NB4 (cell line): ENCODE measurements at regions not wholly inside any gene's neighbourhood (a gene's known extent, or its start where the extent isn't known, plus 50 kb on each side); places are given as distances from the start of the nearest gene placed in this dataset.

ENCODE experiments used
- DNase-seq: peaks from one replicate; pipeline ENCODE4 v3.0.0; 2010; ENCODE audit warnings: low read depth
- H3K4me3 ChIP-seq: one replicate; pipeline ENCODE4 v1.5.1; 2011; ENCODE audit warnings: mild to moderate bottlenecking, low read depth, low read length, moderate library complexity
- MAX ChIP-seq: IDR thresholded peaks from 2 replicates; pipeline ENCODE4 v1.6.1; 2011; ENCODE audit warnings: low read depth, low read length
- MYC ChIP-seq: IDR thresholded peaks from 2 replicates; pipeline ENCODE4 v1.6.1; 2011; ENCODE audit warnings: low read depth, low read length
- POLR2A ChIP-seq: IDR thresholded peaks from 2 replicates; pipeline ENCODE4 v1.6.1; 2011; ENCODE audit warnings: mild to moderate bottlenecking; ENCODE audit not compliant: insufficient read length; ENCODE audit errors: extremely low read depth
- TF ChIP-seq, protein P1 (sequence below): IDR thresholded peaks from one replicate; pipeline ENCODE4 v1.5.1; 2012; ENCODE audit warnings: low read depth, low read length

DNA sequence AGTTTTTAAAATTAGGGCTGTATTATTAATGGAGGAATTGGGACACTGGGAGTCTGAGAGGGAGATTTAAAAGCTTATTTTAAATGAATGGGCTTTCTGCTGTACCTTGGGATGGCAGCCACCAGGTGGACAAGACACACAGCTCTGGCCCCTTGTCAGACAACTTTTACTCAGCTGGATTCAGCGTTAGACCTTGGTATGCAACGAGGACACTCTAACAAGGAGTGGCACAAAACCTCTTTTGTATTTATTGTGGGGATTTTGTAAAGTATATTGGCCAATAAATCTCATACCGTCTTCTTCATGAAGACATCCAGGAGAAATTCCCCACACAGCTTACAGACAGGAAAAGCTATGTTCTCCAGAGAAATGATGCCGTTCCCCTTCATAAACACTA, 105.7 kb downstream of the LCA5 start:
- no peak for TF ChIP-seq MAX
- TF ChIP-seq, protein P1, sequence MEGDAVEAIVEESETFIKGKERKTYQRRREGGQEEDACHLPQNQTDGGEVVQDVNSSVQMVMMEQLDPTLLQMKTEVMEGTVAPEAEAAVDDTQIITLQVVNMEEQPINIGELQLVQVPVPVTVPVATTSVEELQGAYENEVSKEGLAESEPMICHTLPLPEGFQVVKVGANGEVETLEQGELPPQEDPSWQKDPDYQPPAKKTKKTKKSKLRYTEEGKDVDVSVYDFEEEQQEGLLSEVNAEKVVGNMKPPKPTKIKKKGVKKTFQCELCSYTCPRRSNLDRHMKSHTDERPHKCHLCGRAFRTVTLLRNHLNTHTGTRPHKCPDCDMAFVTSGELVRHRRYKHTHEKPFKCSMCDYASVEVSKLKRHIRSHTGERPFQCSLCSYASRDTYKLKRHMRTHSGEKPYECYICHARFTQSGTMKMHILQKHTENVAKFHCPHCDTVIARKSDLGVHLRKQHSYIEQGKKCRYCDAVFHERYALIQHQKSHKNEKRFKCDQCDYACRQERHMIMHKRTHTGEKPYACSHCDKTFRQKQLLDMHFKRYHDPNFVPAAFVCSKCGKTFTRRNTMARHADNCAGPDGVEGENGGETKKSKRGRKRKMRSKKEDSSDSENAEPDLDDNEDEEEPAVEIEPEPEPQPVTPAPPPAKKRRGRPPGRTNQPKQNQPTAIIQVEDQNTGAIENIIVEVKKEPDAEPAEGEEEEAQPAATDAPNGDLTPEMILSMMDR: no peak
- TF ChIP-seq MYC: no peak
- no peak for TF ChIP-seq POLR2A

DNA sequence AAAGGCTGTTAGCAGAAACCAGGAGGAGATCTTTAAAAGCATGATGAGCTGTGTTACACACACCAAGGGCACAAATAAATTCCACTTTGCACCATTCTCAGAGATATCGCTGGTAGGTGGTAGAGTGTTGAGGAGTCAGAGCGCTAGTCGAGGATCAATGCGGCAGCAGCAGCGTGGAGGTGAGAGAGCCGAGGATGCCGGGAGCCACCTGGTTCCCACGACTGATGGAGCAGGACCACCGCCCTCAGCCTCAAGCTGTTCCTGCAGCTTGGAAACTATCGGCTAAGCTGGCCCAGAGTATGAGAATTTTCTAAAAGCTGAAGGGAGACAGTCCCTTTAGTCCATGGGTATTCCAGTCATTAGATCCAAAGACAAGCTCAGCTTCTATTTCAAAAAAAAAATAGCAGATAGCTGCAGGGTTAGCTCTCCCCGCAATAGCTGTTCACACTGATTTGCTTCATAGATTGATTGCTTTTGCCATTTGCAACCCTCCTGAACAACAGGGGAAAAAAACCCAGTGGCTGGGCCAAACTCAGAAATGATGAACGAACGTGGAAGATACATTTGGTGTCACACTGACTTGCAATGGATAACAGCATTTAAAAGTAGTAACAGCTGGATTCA, 106.2 kb downstream of the LCA5 start:
- no peak overlapping the region for H3K4me3 ChIP-seq
- no peak for DNase-seq
- TF ChIP-seq POLR2A (no peak), MYC (no peak), MAX (no peak)
- TF ChIP-seq, protein P1: no peak

More for the DNA sequence above, 105.7 kb downstream of the LCA5 start:
- no peak for DNase-seq
- H3K4me3 ChIP-seq: no peak overlapping the region

- no peak overlapping the region for H3K4me3 ChIP-seq
- TF ChIP-seq POLR2A: no peak
- no peak for TF ChIP-seq MYC
- no peak for TF ChIP-seq MAX
- TF ChIP-seq, protein P1: no peak
- no peak for DNase-seq
Observed at GRCh38 chr6:79427721-79428120, 109.5 kb downstream of the LCA5 start.

GRCh38 chr6:79426625-79427278, 110.5 kb downstream of the LCA5 start:
- DNase-seq: no peak
- H3K4me3 ChIP-seq: no peak overlapping the region
- TF ChIP-seq, protein P1: no peak
- no peak for TF ChIP-seq POLR2A
- no peak for TF ChIP-seq MAX
- TF ChIP-seq MYC: no peak

DNA sequence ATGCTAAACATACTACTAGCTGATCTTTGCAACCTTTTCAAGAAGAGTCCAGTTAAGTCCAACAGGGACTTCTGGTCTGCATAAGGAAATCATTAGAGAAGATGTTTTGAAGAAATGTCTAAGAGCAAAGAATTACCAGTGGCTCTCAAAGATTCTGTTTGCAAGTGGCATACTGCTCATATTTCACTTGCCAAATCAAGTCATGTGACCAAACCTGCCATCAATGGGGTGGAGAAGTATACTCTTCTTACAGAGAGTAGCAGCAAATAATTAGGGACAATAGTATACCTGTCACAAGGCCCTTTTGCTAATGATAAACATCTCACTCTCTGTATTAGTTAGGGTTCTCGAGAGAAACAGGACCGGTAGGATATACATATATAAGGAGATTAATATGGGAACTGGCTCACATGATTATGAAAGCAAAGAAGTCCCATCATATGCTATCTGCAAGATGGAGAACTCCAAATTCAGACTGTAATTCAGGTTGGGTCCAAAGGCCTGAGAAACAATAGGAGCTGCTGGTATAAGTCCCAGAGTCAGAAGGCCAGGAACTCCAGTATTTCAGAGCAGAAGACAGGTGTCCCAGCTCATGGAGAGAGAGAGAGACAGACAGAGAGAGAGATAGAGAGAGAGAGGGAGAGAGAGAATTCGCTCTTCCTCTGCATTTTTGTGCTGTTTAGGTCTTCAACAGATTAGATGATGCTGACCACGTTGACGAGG, 111.5 kb downstream of the LCA5 start:
- no peak for DNase-seq
- no peak overlapping the region for H3K4me3 ChIP-seq
- TF ChIP-seq POLR2A (no peak), MYC (no peak), MAX (no peak)
- TF ChIP-seq, protein P1: no peak
